WTC11 (cell line): ENCODE measurements at regions not wholly inside any gene's neighbourhood (a gene's known extent, or its start where the extent isn't known, plus 50 kb on each side); places are given as distances from the start of the nearest gene placed in this dataset.

Source experiments
- ATAC-seq: fragments of 200-7000 bp; cut with Tn5 transposase; 2 replicates; pipeline ENCODE4 v1.10.0; 2021; ENCODE audit warnings: mild to moderate bottlenecking, moderate library complexity
- CTCF ChIA-PET: fragments of 300-600 bp; sonication (Branson Sonifier 250); formaldehyde crosslinking; loops from one replicate; lab custom pipeline; 2021; ENCODE audit warnings: antibody characterized with exemption; lab: Charles Lee
- POLR2A ChIA-PET: fragments of 350-600 bp; sonication (Branson Sonifier 250); formaldehyde crosslinking; loops from one replicate; lab custom pipeline; 2021; ENCODE audit warnings: antibody characterized with exemption; lab: Charles Lee
- DNase-seq: peaks from one replicate; pipeline ENCODE4 v3.0.0; 2021; ENCODE audit warnings: low spot score
- H3K27ac Mint-ChIP-seq: 2 replicates; pipeline ENCODE4 v1.8.0; 2021; ENCODE audit warnings: mixed read lengths
- H3K27me3 Mint-ChIP-seq: 2 replicates; pipeline ENCODE4 v1.8.0; 2021; ENCODE audit warnings: low read depth, mild to moderate bottlenecking, moderate library complexity, mixed read lengths
- H3K36me3 Mint-ChIP-seq: 2 replicates; pipeline ENCODE4 v1.8.0; 2021; ENCODE audit warnings: mixed read lengths
- H3K4me1 Mint-ChIP-seq: 2 replicates; pipeline ENCODE4 v1.8.0; 2022; ENCODE audit warnings: mixed read lengths
- H3K4me3 Mint-ChIP-seq: 2 replicates; pipeline ENCODE4 v1.8.0; 2021; ENCODE audit warnings: mild to moderate bottlenecking, moderate library complexity, mixed read lengths
- H3K9me3 Mint-ChIP-seq: 2 replicates; pipeline ENCODE4 v1.8.0; 2021; ENCODE audit warnings: mixed read lengths
- CREB1 ChIP-seq: sonication (generic); formaldehyde crosslinking; IDR thresholded peaks from 2 replicates; pipeline ENCODE4 v1.8.0; 2023; ENCODE audit warnings: mild to moderate bottlenecking, missing genetic modification reagents
- IRF2 ChIP-seq: sonication (generic); formaldehyde crosslinking; IDR thresholded peaks from 2 replicates; pipeline ENCODE4 v1.8.0; 2022; ENCODE audit warnings: low read depth, missing genetic modification reagents, borderline replicate concordance
- JUN ChIP-seq: sonication (generic); formaldehyde crosslinking; IDR thresholded peaks from 2 replicates; pipeline ENCODE4 v1.8.0; 2023; ENCODE audit warnings: mild to moderate bottlenecking, missing genetic modification reagents
- MYBL2 ChIP-seq: sonication (generic); formaldehyde crosslinking; IDR thresholded peaks from 2 replicates; pipeline ENCODE4 v1.8.1; 2023; ENCODE audit warnings: mild to moderate bottlenecking, moderate library complexity, missing genetic modification reagents
- NR3C1 ChIP-seq: sonication (generic); formaldehyde crosslinking; conservative IDR thresholded peaks from 2 replicates; pipeline ENCODE4 v1.8.1; 2023; ENCODE audit warnings: low read depth, mild to moderate bottlenecking, missing genetic modification reagents
- OVOL2 ChIP-seq: fragments of 250-450 bp; sonication (Bioruptor Pico); IDR thresholded peaks from 2 replicates; pipeline ENCODE4 v1.9.0; 2021; ENCODE audit warnings: mild to moderate bottlenecking, borderline replicate concordance
- PRRX2 ChIP-seq: fragments of 250-450 bp; sonication (Bioruptor Pico); IDR thresholded peaks from 2 replicates; pipeline ENCODE4 v1.8.0; 2021; ENCODE audit warnings: mild to moderate bottlenecking
- RORB ChIP-seq: fragments of 250-450 bp; sonication (Bioruptor Pico); IDR thresholded peaks from 2 replicates; pipeline ENCODE4 v1.9.0; 2021; ENCODE audit warnings: mild to moderate bottlenecking
- ZNF396 ChIP-seq: fragments of 250-450 bp; sonication (Bioruptor Pico); IDR thresholded peaks from 2 replicates; pipeline ENCODE4 v1.8.0; 2021; ENCODE audit warnings: mild to moderate bottlenecking, moderate library complexity, borderline replicate concordance
- ZNF416 ChIP-seq: fragments of 250-450 bp; sonication (Bioruptor Pico); IDR thresholded peaks from 2 replicates; pipeline ENCODE4 v1.9.0; 2021; ENCODE audit warnings: mild to moderate bottlenecking, inconsistent platforms
- ZNF423 ChIP-seq: fragments of 250-450 bp; sonication (Bioruptor Pico); IDR thresholded peaks from 2 replicates; pipeline ENCODE4 v2.1.2; 2022; ENCODE audit warnings: mild to moderate bottlenecking, moderate library complexity
- TF ChIP-seq, protein P1 (sequence below): sonication (generic); formaldehyde crosslinking; IDR thresholded peaks from 2 replicates; pipeline ENCODE4 v1.8.0; 2023; ENCODE audit warnings: missing genetic modification reagents, mild to moderate bottlenecking, borderline replicate concordance
- TF ChIP-seq, protein P2 (sequence below): sonication (generic); formaldehyde crosslinking; IDR thresholded peaks from 2 replicates; pipeline ENCODE4 v1.8.0; 2022; ENCODE audit warnings: mild to moderate bottlenecking, missing genetic modification reagents
- TF ChIP-seq, protein P3 (sequence below): fragments of 200-600 bp; IDR thresholded peaks from 2 replicates; pipeline ENCODE4 v1.8.0; 2022; ENCODE audit warnings: antibody characterized with exemption
- TF ChIP-seq, protein P4 (sequence below): fragments of 250-450 bp; sonication (Bioruptor Pico); IDR thresholded peaks from 2 replicates; pipeline ENCODE4 v2.1.2; 2022; ENCODE audit warnings: mild to moderate bottlenecking, moderate library complexity
- TF ChIP-seq, protein P5 (sequence below): sonication (generic); formaldehyde crosslinking; IDR thresholded peaks from 2 replicates; pipeline ENCODE4 v1.8.0; 2022; ENCODE audit warnings: mild to moderate bottlenecking, missing genetic modification reagents

DNA sequence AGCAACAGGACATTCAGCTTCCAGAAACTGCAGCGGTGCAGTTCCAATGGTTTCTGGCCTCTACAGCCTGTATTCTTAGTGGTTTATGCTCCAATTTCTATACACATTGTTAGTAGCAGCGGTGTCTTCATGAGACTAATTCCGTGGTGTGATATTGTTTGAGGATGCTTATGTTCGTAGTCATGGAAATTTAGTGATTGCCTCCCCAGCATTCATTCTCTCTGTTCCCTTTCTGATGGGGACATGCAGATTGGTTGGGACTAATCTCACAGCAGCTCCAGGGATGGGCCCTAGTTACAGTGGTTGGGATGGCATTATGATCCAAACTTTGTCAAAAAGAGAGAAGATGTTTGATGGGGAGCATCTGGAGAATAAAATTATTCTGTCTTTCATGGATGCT is 208.6 kb downstream of the CD47 start (continued):
- TF ChIP-seq ZNF416 = no peak
- TF ChIP-seq JUN (CRISPR knock-in tag) = no peak
- TF ChIP-seq, protein P1, sequence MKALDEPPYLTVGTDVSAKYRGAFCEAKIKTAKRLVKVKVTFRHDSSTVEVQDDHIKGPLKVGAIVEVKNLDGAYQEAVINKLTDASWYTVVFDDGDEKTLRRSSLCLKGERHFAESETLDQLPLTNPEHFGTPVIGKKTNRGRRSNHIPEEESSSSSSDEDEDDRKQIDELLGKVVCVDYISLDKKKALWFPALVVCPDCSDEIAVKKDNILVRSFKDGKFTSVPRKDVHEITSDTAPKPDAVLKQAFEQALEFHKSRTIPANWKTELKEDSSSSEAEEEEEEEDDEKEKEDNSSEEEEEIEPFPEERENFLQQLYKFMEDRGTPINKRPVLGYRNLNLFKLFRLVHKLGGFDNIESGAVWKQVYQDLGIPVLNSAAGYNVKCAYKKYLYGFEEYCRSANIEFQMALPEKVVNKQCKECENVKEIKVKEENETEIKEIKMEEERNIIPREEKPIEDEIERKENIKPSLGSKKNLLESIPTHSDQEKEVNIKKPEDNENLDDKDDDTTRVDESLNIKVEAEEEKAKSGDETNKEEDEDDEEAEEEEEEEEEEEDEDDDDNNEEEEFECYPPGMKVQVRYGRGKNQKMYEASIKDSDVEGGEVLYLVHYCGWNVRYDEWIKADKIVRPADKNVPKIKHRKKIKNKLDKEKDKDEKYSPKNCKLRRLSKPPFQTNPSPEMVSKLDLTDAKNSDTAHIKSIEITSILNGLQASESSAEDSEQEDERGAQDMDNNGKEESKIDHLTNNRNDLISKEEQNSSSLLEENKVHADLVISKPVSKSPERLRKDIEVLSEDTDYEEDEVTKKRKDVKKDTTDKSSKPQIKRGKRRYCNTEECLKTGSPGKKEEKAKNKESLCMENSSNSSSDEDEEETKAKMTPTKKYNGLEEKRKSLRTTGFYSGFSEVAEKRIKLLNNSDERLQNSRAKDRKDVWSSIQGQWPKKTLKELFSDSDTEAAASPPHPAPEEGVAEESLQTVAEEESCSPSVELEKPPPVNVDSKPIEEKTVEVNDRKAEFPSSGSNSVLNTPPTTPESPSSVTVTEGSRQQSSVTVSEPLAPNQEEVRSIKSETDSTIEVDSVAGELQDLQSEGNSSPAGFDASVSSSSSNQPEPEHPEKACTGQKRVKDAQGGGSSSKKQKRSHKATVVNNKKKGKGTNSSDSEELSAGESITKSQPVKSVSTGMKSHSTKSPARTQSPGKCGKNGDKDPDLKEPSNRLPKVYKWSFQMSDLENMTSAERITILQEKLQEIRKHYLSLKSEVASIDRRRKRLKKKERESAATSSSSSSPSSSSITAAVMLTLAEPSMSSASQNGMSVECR (CRISPR knock-in tag) = no peak
- TF ChIP-seq, protein P2, sequence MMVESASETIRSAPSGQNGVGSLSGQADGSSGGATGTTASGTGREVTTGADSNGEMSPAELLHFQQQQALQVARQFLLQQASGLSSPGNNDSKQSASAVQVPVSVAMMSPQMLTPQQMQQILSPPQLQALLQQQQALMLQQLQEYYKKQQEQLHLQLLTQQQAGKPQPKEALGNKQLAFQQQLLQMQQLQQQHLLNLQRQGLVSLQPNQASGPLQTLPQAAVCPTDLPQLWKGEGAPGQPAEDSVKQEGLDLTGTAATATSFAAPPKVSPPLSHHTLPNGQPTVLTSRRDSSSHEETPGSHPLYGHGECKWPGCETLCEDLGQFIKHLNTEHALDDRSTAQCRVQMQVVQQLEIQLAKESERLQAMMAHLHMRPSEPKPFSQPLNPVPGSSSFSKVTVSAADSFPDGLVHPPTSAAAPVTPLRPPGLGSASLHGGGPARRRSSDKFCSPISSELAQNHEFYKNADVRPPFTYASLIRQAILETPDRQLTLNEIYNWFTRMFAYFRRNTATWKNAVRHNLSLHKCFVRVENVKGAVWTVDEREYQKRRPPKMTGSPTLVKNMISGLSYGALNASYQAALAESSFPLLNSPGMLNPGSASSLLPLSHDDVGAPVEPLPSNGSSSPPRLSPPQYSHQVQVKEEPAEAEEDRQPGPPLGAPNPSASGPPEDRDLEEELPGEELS = no peak
- TF ChIP-seq, protein P3, sequence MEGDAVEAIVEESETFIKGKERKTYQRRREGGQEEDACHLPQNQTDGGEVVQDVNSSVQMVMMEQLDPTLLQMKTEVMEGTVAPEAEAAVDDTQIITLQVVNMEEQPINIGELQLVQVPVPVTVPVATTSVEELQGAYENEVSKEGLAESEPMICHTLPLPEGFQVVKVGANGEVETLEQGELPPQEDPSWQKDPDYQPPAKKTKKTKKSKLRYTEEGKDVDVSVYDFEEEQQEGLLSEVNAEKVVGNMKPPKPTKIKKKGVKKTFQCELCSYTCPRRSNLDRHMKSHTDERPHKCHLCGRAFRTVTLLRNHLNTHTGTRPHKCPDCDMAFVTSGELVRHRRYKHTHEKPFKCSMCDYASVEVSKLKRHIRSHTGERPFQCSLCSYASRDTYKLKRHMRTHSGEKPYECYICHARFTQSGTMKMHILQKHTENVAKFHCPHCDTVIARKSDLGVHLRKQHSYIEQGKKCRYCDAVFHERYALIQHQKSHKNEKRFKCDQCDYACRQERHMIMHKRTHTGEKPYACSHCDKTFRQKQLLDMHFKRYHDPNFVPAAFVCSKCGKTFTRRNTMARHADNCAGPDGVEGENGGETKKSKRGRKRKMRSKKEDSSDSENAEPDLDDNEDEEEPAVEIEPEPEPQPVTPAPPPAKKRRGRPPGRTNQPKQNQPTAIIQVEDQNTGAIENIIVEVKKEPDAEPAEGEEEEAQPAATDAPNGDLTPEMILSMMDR = no peak
- no peak for TF ChIP-seq PRRX2 (CRISPR knock-in tag)
- TF ChIP-seq, protein P4, sequence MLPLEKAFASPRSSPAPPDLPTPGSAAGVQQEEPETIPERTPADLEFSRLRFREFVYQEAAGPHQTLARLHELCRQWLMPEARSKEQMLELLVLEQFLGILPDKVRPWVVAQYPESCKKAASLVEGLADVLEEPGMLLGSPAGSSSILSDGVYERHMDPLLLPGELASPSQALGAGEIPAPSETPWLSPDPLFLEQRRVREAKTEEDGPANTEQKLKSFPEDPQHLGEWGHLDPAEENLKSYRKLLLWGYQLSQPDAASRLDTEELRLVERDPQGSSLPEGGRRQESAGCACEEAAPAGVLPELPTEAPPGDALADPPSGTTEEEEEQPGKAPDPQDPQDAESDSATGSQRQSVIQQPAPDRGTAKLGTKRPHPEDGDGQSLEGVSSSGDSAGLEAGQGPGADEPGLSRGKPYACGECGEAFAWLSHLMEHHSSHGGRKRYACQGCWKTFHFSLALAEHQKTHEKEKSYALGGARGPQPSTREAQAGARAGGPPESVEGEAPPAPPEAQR (CRISPR knock-in tag) = no peak

DNA sequence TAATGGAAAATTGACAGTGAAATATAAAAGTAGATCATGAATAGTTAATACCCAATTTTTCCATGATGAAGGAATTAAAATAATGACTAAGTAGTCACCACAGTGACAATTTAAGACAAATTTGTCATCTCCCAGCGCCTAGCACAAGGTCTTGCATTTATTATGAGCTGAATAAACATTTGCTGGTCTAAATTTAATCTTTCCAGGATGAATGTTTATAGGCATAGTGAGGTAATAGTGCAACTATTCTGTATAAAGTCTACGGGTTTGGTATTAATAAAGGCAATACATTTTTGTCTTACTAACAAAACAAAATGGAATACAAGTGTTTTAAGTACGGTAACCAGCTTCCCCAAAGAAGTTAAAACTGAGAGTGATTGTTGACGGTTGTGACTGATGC is 209.3 kb downstream of the CD47 start:
- ATAC-seq = no peak
- Mint-ChIP-seq H3K27me3 (no peaks in the 10 kb centered on the region), H3K27ac (no peak overlapping the region), H3K4me1 (peaks cover 16% of the 10 kb centered on the region), H3K9me3 (no peaks in the 10 kb centered on the region), H3K4me3 (no peak overlapping the region), H3K36me3 (no peaks in the 10 kb centered on the region)
- ChIA-PET POLR2A (no interaction called here), CTCF (interaction anchor here (1.0 to 1.6 kb wide), 2 partner anchors 15 to 26 kb away, joined by 3 read pairs; no protein-coding TSS in a partner anchor)
- TF ChIP-seq, protein P5, sequence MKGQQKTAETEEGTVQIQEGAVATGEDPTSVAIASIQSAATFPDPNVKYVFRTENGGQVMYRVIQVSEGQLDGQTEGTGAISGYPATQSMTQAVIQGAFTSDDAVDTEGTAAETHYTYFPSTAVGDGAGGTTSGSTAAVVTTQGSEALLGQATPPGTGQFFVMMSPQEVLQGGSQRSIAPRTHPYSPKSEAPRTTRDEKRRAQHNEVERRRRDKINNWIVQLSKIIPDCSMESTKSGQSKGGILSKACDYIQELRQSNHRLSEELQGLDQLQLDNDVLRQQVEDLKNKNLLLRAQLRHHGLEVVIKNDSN (CRISPR knock-in tag) = no peak
- TF ChIP-seq ZNF396 (CRISPR knock-in tag) (no peak), CREB1 (no peak)
- no peak for DNase-seq

DNA sequence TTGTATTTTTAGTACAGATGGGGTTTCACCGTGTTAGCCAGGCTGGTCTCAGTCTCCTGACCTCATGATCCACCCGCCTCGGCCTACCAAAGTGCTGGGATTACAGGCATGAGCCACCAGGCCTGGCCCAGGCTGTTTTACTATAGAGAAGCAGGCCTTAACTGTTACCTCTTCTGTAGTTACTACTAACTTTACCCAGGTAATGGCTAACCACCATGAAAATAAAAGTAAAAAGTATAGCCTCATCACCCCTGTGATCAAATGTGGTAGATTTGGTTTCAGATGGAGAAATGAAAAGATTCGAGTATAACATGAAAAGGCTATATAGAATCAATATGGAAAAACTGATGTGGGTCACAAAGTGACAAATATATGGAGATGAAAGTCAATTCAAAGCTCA is 210.1 kb downstream of the CD47 start:
- H3K4me3 Mint-ChIP-seq = no peak overlapping the region
- DNase-seq = no peak
- H3K4me1 Mint-ChIP-seq = peaks cover 16% of the 10 kb centered on the region
- TF ChIP-seq IRF2 (CRISPR knock-in tag) (no peak), RORB (no peak), ZNF423 (CRISPR knock-in tag) (no peak), PRRX2 (CRISPR knock-in tag) (no peak), OVOL2 (CRISPR knock-in tag) (no peak), MYBL2 (CRISPR knock-in tag) (no peak), NR3C1 (CRISPR knock-in tag) (no peak)
- TF ChIP-seq, all 79 proteins: peak for 0
- ChIA-PET CTCF (interaction anchor here (1.6 kb wide), 1 partner anchor 14 kb away, joined by 3 read pairs; no protein-coding TSS in a partner anchor), POLR2A (no interaction called here)
- Mint-ChIP-seq H3K36me3 (no peaks in the 10 kb centered on the region), H3K27ac (no peak overlapping the region), H3K27me3 (no peaks in the 10 kb centered on the region), H3K9me3 (no peaks in the 10 kb centered on the region)
- no peak for ATAC-seq
